ENCODE measurements at regions not wholly inside any gene's neighbourhood (a gene's known extent, or its start where the extent isn't known, plus 50 kb on each side); places are given as distances from the start of the nearest gene placed in this dataset.

DNA sequence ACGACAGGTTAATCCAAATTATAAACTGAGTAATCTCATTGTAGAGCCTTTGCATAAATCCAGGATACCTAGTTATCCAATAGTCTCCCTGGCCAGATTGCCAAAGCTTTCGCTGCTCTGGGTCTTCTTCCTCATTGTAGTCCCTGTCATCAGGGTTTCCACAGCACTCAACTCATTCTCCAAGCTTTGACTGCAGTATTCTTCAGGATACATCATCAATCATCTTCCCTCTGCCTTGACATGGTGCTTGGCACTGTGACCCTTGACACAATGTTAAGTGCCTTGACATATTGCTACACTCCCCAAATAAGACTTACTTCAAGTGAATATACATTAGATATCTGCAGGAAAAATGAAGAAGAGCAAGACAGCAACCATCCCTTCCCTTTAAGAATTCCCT lies 60.1 kb upstream of the RESF1 start:
- Mint-ChIP-seq H3K27me3 (ENCODE audit: low read depth) (peaks cover 2% of the 10 kb centered on the region; the same call in 1 of the 2 replicates), H3K4me1 (peaks cover 20 to 26% of the 10 kb centered on the region in 2 experiments), H3K27ac (no peak overlapping the region), H3K9me3 (no peaks in the 10 kb centered on the region; a peak in 1 of 5 replicates), H3K4me3 (no peak overlapping the region), H3K36me3 (ENCODE audit: insufficient read depth in 1 of 3, low read depth in 3 of 3) (peaks cover 0 to 1% (median 0%) of the 10 kb centered on the region in 3 experiments; a peak in 3 of 7 replicates)
- H2BK20ac ChIP-seq (ENCODE audit: low read depth, low read length, poor library complexity, severe bottlenecking) = no peak overlapping the region
- no peak overlapping the region for H2BK5ac ChIP-seq (ENCODE audit: insufficient read length, low read length)
- H4K8ac ChIP-seq (replicated peaks; ENCODE audit: insufficient read length, low read depth, low read length) = no peak overlapping the region
- no peak overlapping the region for H4K5ac ChIP-seq (ENCODE audit: insufficient read length, low read depth, low read length)
- H3K27ac ChIP-seq (ENCODE audit: insufficient read length, low read depth, low read length) = no peak overlapping the region
- no peak overlapping the region for H3K23ac ChIP-seq (ENCODE audit: insufficient read length, low read depth, low read length)
- TF ChIP-seq, protein P1, sequence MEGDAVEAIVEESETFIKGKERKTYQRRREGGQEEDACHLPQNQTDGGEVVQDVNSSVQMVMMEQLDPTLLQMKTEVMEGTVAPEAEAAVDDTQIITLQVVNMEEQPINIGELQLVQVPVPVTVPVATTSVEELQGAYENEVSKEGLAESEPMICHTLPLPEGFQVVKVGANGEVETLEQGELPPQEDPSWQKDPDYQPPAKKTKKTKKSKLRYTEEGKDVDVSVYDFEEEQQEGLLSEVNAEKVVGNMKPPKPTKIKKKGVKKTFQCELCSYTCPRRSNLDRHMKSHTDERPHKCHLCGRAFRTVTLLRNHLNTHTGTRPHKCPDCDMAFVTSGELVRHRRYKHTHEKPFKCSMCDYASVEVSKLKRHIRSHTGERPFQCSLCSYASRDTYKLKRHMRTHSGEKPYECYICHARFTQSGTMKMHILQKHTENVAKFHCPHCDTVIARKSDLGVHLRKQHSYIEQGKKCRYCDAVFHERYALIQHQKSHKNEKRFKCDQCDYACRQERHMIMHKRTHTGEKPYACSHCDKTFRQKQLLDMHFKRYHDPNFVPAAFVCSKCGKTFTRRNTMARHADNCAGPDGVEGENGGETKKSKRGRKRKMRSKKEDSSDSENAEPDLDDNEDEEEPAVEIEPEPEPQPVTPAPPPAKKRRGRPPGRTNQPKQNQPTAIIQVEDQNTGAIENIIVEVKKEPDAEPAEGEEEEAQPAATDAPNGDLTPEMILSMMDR (conservative IDR thresholded peaks at IDR 0.05) = no peak
- H3K4me1 ChIP-seq (ENCODE audit: insufficient read depth, low read length) = no peaks in the 10 kb centered on the region; the same call in 1 of the 2 replicates
- H3K9me3 ChIP-seq (ENCODE audit: control insufficient read depth, low read depth, low read length) = no peaks in the 10 kb centered on the region
- no peaks in the 10 kb centered on the region for H3K79me1 ChIP-seq (ENCODE audit: insufficient read depth, low read depth, low read length, poor library complexity, severe bottlenecking)
- H2BK120ac ChIP-seq (ENCODE audit: low read depth, low read length, poor library complexity, severe bottlenecking) = no peak overlapping the region
- H3K4me2 ChIP-seq (ENCODE audit: insufficient read depth, insufficient read length, low read length) = no peak overlapping the region
- H3K23me2 ChIP-seq (ENCODE audit: insufficient read length, low read depth, low read length, poor library complexity, severe bottlenecking) = no peaks in the 10 kb centered on the region
- no peak overlapping the region for H4K91ac ChIP-seq (ENCODE audit: insufficient read length, low read depth, low read length)
- no peak overlapping the region for H2BK12ac ChIP-seq (ENCODE audit: insufficient read length, low read depth, low read length)
- no peak overlapping the region for H2AK5ac ChIP-seq (ENCODE audit: insufficient read length, low read length)
- H4K20me1 ChIP-seq (ENCODE audit: control insufficient read depth, insufficient read depth, insufficient read length) = no peaks in the 10 kb centered on the region
- H2BK15ac ChIP-seq (ENCODE audit: low read depth, low read length) = no peak overlapping the region
- no peaks in the 10 kb centered on the region; the same call in 1 of the 2 replicates for H3K79me2 ChIP-seq (ENCODE audit: insufficient read depth, low read length)
- no peak overlapping the region for H2AFZ ChIP-seq (ENCODE audit: low read length)
- H3K14ac ChIP-seq (ENCODE audit: insufficient read depth, low read length) = no peak overlapping the region
- DNase-seq = no peak
- no peak overlapping the region for H3K4ac ChIP-seq (ENCODE audit: low read depth, low read length)
- H3K27me3 ChIP-seq (ENCODE audit: insufficient read depth, low read length) = no peaks in the 10 kb centered on the region
- H3T11ph ChIP-seq (ENCODE audit: low read length) = no peak overlapping the region
- no peak overlapping the region for H3K56ac ChIP-seq (ENCODE audit: insufficient read length, low read depth, low read length)
- WGBS (ENCODE audit: extremely low coverage, insufficient read length, low lambda C conversion rate) = no CpG with 5 or more reads among the region's 2 CpGs
- H3K18ac ChIP-seq (ENCODE audit: insufficient read length, low read depth, low read length) = no peak overlapping the region
- no peak overlapping the region for H3K9ac ChIP-seq (ENCODE audit: extremely low read depth, insufficient read length, low read length)
